Stomach (tissue), 8 donors: ENCODE measurements at regions not wholly inside any gene's neighbourhood (a gene's known extent, or its start where the extent isn't known, plus 50 kb on each side); places are given as distances from the start of the nearest gene placed in this dataset.
A peak's percentile ranks its signal among the peaks of the same experiment; 100 is the strongest.

Experiments used
- DNase-seq, 2 donors: peaks; one replicate each; pipeline versions ENCODE4 v3.0.0 to v3.0.0-alpha.2; 2013 to 2019
- H3K27ac ChIP-seq, 5 donors: fragments of 200-600 bp in 4 of 5; sonication (generic) in 4 of 5; one replicate each; pipeline ENCODE4 v1.5.1; 2013 to 2019; ENCODE audit warnings: mild to moderate bottlenecking in 1 of 5, moderate library complexity in 1 of 5
- H3K27me3 ChIP-seq, 3 donors: fragments of 200-600 bp; sonication (generic); one replicate each; pipeline ENCODE4 v1.5.1; 2017 to 2019; ENCODE audit warnings: mixed run types in 1 of 3
- H3K36me3 ChIP-seq, 4 donors: fragments of 200-600 bp; sonication (generic); 1 replicate in 3 of 4; 2 replicates in 1 of 4; pipeline ENCODE4 v1.5.1; 2016 to 2019
- H3K4me1 ChIP-seq, 4 donors: fragments of 200-600 bp; sonication (generic); one replicate each; pipeline ENCODE4 v1.5.1; 2016 to 2019
- H3K4me3 ChIP-seq, 4 donors: fragments of 200-600 bp; sonication (generic) in 3 of 4; one replicate each; pipeline ENCODE4 v1.5.1; 2016 to 2019; ENCODE audit warnings: mild to moderate bottlenecking in 1 of 4
- H3K9me3 ChIP-seq, 4 donors: fragments of 200-600 bp; sonication (generic); one replicate each; pipeline ENCODE4 v1.5.1; 2016 to 2019
- CTCF ChIP-seq, 7 experiments: fragments of 450-650 bp in 4 of 7; fragments of 200-600 bp in 3 of 7; sonication (generic) in 3 of 7; IDR thresholded peaks; one replicate each; pipeline ENCODE4 v1.5.1; 2016 to 2019; ENCODE audit warnings: antibody characterized with exemption in 7 of 7, control low read depth in 2 of 7, mild to moderate bottlenecking in 1 of 7
- EP300 ChIP-seq: sonication (generic); formaldehyde crosslinking; IDR thresholded peaks from one replicate; pipeline ENCODE4 v1.6.1; 2017; ENCODE audit warnings: antibody characterized with exemption
- POLR2A ChIP-seq, 4 donors: fragments of 450-650 bp; IDR thresholded peaks; one replicate each; pipeline ENCODE4 v1.6.1; 2016; ENCODE audit warnings: antibody characterized with exemption in 4 of 4, control low read depth in 2 of 4, mild to moderate bottlenecking in 1 of 4, moderate library complexity in 1 of 4
- POLR2AphosphoS5 ChIP-seq, 3 donors: sonication (generic); formaldehyde crosslinking; IDR thresholded peaks; one replicate each; pipeline ENCODE4 v1.6.1; 2016; ENCODE audit warnings: antibody characterized with exemption in 3 of 3
- WGBS, 5 donors: extraction: QIAGEN DNeasy Blood & Tissue Kit in 3 of 5; methylation state at CpG; one replicate each; pipeline versions ENCODE4 v1.1.5 to v1.1.7; 2013 to 2018; 5-methylcytosine and 5-hydroxymethylcytosine counted together
- intact Hi-C: fragments of 100-400 bp; cut with DNase I; formaldehyde crosslinking; loops from one replicate; pipeline ENCODE4 v1.15.1; 2023; ENCODE audit warnings: low total_unique reads
- donor health status: healthy with polysubstance abuse.
- donor health status: Bipolar disorder and iron deficiency.
- donor health status: healthy.

- Histone ChIP-seq H3K36me3 (no peaks in the 10 kb centered on the region), H3K4me1 (peaks cover 8 to 24% (median 15%) of the 10 kb centered on the region in 4 donors), H3K4me3 (no peak overlapping the region), H3K27ac (peak overlapping the region in 3 of 5 donors; percentile 57 to 80 (median 73)), H3K9me3 (no peaks in the 10 kb centered on the region), H3K27me3 (no peaks in the 10 kb centered on the region)
- intact Hi-C loops = no loop called here
- TF ChIP-seq CTCF (IDR thresholded peaks at IDR 0.05) = no peak
- TF ChIP-seq POLR2AphosphoS5 (IDR thresholded peaks at IDR 0.05) = peak in 1 of 3 donors; percentile 76
- TF ChIP-seq POLR2A (IDR thresholded peaks at IDR 0.05) = no peak
- peak; percentile 68 for TF ChIP-seq EP300
- DNase-seq = peak in 1 of 2 donors; percentile 82
- 36 to 54% (median 45%) methylated on average over 12 to 13 of the region's 13 CpGs for WGBS, 5 donors
Measured at GRCh38 chr10:78688901-78689583, 379.7 kb upstream of the ZMIZ1 start.

GRCh38 chr10:78689584-78689935 lies 379.2 kb upstream of the ZMIZ1 start:
- DNase-seq = no peak
- H3K4me1 ChIP-seq = peaks cover 8 to 24% (median 15%) of the 10 kb centered on the region in 4 donors
- WGBS, 5 donors = 56 to 71% (median 60%) methylated on average over 2 of the region's 2 CpGs
- H3K4me3 ChIP-seq = no peak overlapping the region
- H3K27me3 ChIP-seq = no peaks in the 10 kb centered on the region
- H3K9me3 ChIP-seq = no peaks in the 10 kb centered on the region
- peak overlapping the region in 2 of 5 donors; percentile 73 to 80 for H3K27ac ChIP-seq
- intact Hi-C loops = no loop called here
- no peaks in the 10 kb centered on the region for H3K36me3 ChIP-seq
- TF ChIP-seq POLR2AphosphoS5 (IDR thresholded peaks at IDR 0.05) (no peak), POLR2A (IDR thresholded peaks at IDR 0.05) (no peak), EP300 (no peak), CTCF (IDR thresholded peaks at IDR 0.05) (no peak)

- no peak for TF ChIP-seq POLR2A (IDR thresholded peaks at IDR 0.05)
- intact Hi-C loops = no loop called here
- DNase-seq = no peak
- Histone ChIP-seq H3K4me3 (no peak overlapping the region), H3K27me3 (no peaks in the 10 kb centered on the region), H3K36me3 (no peaks in the 10 kb centered on the region), H3K4me1 (peaks cover 8 to 24% (median 15%) of the 10 kb centered on the region in 4 donors), H3K9me3 (no peaks in the 10 kb centered on the region), H3K27ac (peak overlapping the region in 2 of 5 donors; percentile 73 to 80)
- WGBS, 5 donors = 86 to 92% (median 88%) methylated on average over 3 of the region's 3 CpGs
Measured at GRCh38 chr10:78690354-78691111, 378.2 kb upstream of the ZMIZ1 start.

- Histone ChIP-seq H3K4me3 (no peak overlapping the region), H3K36me3 (no peaks in the 10 kb centered on the region), H3K4me1 (peaks cover 8 to 32% (median 17%) of the 10 kb centered on the region in 4 donors), H3K27ac (peak overlapping the region in 1 of 5 donors; percentile 15), H3K27me3 (no peaks in the 10 kb centered on the region), H3K9me3 (no peaks in the 10 kb centered on the region)
- intact Hi-C loops = no loop called here
- TF ChIP-seq CTCF (IDR thresholded peaks at IDR 0.05) (no peak), POLR2A (IDR thresholded peaks at IDR 0.05) (no peak), POLR2AphosphoS5 (IDR thresholded peaks at IDR 0.05) (no peak), EP300 (no peak)
- DNase-seq = no peak
- WGBS, 5 donors = 50 to 71% (median 58%) methylated on average over 4 of the region's 4 CpGs
Measured at GRCh38 chr10:78691301-78692030, 377.3 kb upstream of the ZMIZ1 start.
